Germinal center (tissue), 1 donor: ENCODE measurements at regions not wholly inside any gene's neighbourhood (a gene's known extent, or its start where the extent isn't known, plus 50 kb on each side); places are given as distances from the start of the nearest gene placed in this dataset.

Source experiments
- DNase-seq: peaks from one replicate; pipeline ENCODE4 v3.0.0; 2012; ENCODE audit warnings: mixed read lengths, low spot score

DNA sequence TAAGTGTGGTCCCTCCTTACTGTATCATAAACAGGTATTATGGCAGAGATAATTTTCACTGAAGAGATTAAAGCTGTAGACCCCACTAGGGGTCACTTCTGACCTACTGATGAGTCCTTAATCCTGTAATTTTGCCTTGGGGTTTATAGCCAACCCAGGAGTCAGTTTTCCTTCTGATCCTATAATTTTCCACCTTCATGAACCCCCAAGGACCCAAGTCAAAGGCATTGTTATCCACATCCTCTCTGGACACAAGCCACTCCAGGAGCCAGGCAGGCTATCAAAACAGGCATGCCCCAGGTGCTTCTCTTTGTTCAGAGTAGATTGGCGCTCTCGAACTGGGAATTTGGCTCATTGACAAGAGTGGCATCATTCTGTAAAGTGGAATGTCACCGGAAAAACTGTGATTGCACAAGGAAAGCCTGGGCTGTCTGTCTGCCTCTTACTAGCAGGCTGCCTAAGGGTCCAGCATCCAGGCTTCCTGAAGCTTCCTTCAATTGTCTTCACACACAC, 1523.2 kb upstream of the FLRT2 start:
- no peak for DNase-seq

DNA sequence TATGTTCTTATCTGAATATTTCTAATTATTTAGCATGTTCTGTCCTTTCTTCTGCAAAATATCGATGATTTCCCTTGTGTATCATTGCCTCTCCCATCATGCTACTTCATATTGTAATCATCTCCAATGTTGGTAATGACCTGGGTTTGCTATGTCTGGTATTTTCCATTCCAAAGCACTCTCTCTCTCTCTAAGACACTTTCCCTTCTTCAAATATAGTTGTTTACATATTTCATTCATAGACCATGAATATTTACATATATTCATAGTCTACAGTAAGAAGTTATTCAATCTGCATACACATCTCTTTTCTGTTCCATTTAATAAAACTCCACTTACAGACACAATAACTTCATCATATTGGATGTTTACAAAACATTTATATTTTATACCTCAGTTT, 1516.5 kb upstream of the FLRT2 start:
- no peak for DNase-seq

- no peak for DNase-seq
Measured at GRCh38 chr14:84017495-84017894, 1512.4 kb upstream of the FLRT2 start.

- DNase-seq = no peak
Measured at GRCh38 chr14:84021433-84021832, 1508.5 kb upstream of the FLRT2 start.

DNA sequence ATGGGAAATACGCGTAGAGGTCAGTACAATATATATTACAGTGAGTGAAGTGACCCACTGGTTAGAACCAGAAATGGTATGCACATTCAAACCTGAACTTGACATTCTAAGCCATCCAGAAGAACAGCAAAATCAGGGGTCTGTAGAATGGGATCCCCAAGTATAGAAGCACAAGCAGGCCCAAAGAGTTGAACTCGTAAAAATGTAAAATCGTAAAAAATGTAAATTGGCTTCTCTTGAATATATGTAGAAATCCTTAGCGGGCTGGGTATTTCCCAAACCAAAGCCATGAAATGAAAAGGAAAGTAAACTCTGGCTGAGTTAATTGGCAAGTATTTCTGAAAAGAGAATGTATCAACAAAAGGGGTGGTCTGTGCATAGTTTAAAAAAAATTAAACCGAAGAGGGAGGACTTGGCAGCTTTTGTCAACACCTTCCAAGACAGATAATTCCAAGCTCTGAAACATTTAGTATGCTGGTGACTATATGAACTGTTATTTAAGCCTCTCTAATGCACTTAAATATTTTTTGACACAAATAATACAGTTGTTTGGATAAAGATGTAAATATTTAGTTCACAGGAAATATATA, 1505.6 kb upstream of the FLRT2 start:
- DNase-seq = no peak

- DNase-seq = no peak
Measured at GRCh38 chr14:84025106-84026012, 1504.6 kb upstream of the FLRT2 start.

GRCh38 chr14:84027351-84027750, 1502.6 kb upstream of the FLRT2 start:
- DNase-seq = no peak

DNA sequence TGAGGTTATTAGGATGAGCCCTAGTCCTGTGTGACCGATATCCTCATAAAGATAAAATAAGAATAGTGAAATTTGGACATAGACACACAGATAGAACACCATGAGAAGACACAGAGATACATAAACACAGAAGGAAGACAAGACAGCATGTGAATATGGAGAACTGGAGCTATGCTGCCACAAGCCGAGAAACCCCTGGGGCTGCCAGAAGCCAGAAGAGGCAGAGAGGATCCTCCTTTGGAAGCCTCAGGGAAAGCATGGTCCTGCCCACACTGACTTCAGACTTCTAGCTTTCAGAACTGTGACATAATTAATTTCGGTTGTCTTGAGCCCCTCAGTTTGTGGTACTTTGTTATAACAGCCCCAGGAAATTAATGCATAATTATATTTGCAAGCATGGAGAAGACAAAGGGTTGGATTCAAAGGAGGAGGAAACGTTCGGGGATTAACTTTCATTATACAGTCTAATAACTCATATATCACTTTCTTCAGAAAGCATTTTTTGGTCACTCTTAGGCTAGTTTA, 1501.8 kb upstream of the FLRT2 start:
- DNase-seq = no peak

- no peak for DNase-seq
Measured at GRCh38 chr14:84029246-84029645, 1500.7 kb upstream of the FLRT2 start.

DNA sequence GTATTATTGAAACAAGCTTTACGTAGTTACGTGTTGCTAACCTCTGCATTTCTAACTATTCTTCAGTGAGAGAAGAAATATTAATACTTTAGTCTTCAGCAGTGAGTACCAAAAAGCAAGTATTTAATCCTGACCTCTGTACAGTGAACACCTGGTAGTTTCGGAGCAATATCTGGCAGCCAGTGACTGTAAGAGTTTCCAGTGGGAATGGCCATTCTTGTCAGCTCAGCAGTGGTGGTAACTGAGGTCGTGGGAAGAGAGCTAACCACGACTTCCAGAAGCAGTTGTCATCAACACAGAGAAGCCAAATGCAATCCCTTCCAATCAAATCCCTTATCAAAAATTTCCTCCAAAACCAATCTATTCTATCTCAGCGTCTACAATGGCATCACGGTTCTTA, 1500.2 kb upstream of the FLRT2 start:
- no peak for DNase-seq

DNA sequence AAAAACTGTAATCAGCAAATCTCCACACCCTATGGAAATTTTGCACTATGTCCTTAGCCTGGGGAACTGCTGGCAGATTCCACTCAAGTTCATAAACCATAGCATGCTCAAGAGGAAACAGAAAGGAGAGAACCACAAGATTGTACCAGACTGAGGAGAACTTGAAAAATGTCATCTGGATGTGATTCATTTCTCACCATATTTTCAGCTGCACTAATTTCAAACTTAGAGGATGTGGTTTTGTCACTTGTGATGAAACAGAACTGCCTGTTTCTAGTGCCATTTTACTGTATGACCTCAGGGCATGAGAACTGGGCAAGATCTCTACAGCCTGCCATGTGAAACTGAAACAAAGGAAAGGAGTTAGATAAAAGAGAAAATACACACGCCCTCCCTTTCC, 1493.1 kb upstream of the FLRT2 start:
- DNase-seq = no peak

DNA sequence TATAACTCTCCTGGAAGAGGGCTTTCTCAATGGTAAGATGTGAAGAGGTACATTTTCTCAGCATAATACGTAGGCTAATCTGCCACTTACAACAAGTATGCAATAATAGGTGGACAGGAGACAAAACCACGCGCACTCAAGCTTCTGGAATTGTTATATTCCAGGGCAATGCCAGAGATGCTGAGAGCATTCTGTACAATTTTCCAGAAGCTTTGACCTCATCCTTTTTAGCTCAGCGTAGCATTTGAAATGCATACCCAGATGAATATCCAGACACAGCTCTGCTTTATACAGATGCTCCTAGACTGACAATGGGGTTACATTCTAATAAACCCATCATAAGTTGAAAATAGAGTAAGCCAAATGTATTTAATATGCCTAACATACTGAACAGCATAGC, 1492.4 kb upstream of the FLRT2 start:
- DNase-seq = no peak

DNA sequence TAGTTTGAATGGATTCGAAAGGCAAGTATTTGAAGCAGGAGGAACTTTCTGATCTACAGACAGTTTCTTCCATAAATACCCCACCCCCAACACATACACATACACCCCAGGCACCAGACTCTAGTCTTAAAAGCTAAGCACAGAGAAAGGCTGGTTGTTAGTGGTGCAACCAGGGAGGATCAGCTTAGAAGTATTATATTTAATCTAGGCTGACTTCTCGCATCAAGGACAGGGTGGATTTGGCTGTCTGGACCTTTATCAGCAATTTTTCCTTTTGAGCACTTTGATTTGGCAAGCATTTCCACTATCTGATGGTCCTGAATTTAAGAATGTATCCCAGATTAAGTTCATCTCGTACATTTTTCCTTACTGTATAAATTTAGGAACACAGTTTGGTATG, 1489.8 kb upstream of the FLRT2 start:
- no peak for DNase-seq

DNA sequence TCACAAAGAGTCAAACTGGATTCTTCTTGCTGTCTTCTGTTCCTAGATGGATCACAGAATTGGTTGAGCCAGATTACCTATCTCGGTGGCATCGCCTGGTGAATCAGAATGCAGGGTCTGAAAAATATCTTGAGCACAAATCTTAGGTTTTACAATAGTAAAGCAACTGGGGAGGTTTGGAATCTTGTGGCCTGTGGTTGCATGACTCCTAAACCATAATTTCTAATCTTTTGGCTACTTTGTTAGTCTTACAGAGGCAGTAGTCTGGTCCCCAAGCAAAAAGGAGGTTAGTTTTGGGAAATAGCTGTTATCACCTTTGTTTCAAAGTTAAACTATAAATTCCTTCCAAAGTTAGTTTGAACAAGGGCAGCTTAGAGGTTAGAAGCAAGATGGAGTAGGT, 1488.5 kb upstream of the FLRT2 start:
- no peak for DNase-seq

GRCh38 chr14:84042992-84043391, 1487.0 kb upstream of the FLRT2 start:
- no peak for DNase-seq

DNA sequence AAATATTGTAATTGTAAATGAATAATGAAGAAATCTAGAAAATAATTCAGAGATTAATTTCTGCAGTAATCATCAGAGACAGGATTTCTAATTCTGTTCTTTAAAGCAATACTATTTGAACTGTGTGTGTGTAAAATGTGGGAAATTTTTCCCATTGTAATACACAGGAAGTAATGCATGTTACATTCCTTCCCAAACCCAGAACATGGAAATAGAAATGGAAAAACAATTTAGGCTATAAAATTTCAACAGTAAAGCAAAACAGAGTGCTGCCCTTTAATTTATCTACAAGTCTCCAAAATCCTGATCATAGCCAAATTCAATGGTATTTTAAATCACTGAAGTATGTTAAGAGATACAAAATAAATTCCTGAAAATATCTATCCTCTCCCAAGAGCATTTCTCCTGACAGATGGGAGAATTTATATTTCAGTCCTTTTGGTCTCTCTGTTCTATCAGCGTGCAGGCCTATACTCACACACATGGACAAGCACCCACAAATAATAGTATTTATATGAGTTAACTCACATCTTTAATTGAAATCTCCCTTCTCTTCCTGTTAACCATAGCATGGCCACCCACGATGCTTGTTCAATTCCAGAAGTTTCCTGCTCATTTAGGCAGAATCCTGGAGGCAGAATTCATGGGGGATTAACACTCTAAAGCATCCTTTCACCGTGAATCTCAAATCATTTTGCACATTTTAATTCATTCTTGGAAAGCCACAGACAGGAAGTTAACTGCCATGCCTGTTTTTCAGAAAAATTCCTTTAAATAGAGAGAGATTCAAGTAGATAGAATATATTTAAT, 1465.4 kb upstream of the FLRT2 start:
- DNase-seq = no peak

DNA sequence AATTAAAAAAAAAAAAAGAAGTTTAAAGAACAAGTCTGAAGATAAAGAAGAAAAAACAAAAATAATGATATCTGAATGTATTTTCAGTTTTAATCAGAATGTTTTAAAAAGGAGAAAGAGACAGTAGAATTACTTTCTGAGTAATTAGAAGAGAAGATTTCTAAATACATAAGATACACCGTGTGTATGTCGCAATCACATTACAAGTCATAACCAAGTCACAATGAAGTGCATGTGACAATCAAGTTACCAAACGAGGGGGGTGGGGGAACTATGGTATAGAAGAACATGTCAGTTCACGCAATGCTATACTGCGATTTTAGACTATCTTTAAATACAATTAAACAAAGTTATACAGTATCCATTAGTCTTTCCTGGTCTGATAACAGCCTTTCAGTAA, 1464.1 kb upstream of the FLRT2 start:
- no peak for DNase-seq

GRCh38 chr14:84068288-84068687, 1461.7 kb upstream of the FLRT2 start:
- DNase-seq = no peak

DNA sequence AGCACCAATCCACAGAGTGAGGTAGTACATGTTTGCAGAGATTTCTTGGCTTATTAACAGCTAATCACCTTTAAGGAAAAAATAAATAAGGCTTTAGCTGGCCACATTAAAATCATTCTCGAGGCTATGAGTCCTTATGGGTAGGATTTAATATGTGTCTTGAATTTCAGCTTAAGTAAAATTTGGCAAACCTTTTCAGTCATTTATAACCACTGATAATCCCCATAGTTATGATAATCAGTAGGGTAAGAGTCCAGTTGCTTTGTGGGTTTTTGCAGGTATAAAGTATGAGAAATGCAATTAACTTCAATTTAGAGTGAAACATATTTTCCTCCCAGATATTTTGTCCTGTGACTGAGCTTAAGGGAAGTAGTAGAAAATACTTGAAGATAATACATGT, 1458.9 kb upstream of the FLRT2 start:
- DNase-seq = no peak

GRCh38 chr14:84074626-84075025, 1455.3 kb upstream of the FLRT2 start:
- no peak for DNase-seq

GRCh38 chr14:84080944-84081343, 1449.0 kb upstream of the FLRT2 start:
- DNase-seq = no peak

DNA sequence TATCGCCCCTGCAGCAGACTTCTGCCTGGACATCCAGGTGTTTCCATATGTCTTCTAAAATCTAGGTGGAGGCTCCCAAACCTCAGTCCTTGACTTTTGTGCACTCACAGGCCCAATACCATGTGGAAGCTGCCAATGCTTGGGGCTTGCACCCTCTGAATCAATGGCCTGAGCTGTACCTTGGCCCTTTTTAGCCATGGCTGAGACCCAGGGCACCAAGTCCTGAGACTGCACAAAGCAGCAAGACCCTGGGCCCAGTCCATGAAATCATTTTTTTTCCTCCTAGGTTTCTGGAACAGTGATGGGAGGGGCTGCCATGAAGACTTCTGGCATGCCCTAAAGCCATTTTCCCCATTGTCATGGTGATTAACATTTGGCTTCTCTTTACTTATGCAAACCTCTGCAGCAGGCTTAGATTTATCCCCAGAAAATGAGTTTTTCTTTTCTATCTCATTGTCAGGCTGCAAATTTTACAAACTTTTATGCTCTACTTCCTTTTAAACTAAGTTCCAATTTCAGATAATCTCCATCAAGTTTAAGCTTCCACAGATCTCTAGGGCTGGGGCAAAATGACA, 1445.8 kb upstream of the FLRT2 start:
- no peak for DNase-seq
